ENCODE measurements at regions not wholly inside any gene's neighbourhood (a gene's known extent, or its start where the extent isn't known, plus 50 kb on each side); places are given as distances from the start of the nearest gene placed in this dataset.
"Not testable (repeated sequence)": the region's sequence is repeated elsewhere in the genome, so short reads cannot be mapped to it uniquely, and the experiment has no call there.

DNA sequence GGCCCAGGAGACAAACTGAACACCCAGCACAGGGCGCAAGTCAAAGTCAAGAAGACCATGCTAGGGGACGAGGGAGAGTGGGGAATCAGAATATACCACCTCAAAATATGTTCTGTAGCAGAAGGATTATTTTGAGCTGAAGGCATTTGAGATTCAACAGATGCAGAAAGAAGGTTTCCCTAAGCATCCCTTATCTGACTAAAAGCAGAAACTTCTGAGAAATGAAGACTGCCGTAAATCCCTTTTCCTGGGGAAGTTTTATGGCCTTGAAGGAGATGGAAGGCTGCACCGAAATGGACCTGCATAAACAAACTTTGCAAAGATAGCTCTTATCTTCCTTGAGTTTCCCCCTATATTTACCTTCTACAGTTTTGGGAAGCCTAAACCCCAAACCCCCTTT is 72.8 kb downstream of the PTTG1 start:
- 65% methylated on average over 4 of the region's 4 CpGs for WGBS
- H3K9me3 ChIP-seq: no peaks in the 10 kb centered on the region
- TF ChIP-seq POLR2A (IDR thresholded peaks at IDR 0.05) (no peak), EP300 (IDR thresholded peaks at IDR 0.05) (no peak), POLR2AphosphoS5 (IDR thresholded peaks at IDR 0.05) (no peak)
- TF ChIP-seq, protein P1, sequence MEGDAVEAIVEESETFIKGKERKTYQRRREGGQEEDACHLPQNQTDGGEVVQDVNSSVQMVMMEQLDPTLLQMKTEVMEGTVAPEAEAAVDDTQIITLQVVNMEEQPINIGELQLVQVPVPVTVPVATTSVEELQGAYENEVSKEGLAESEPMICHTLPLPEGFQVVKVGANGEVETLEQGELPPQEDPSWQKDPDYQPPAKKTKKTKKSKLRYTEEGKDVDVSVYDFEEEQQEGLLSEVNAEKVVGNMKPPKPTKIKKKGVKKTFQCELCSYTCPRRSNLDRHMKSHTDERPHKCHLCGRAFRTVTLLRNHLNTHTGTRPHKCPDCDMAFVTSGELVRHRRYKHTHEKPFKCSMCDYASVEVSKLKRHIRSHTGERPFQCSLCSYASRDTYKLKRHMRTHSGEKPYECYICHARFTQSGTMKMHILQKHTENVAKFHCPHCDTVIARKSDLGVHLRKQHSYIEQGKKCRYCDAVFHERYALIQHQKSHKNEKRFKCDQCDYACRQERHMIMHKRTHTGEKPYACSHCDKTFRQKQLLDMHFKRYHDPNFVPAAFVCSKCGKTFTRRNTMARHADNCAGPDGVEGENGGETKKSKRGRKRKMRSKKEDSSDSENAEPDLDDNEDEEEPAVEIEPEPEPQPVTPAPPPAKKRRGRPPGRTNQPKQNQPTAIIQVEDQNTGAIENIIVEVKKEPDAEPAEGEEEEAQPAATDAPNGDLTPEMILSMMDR (IDR thresholded peaks at IDR 0.05): no peak
- H3K4me3 ChIP-seq: no peak overlapping the region
- H3K36me3 ChIP-seq: no peaks in the 10 kb centered on the region
- H3K27ac ChIP-seq: no peak overlapping the region
- no peaks in the 10 kb centered on the region for H3K27me3 ChIP-seq
- no peaks in the 10 kb centered on the region for H3K4me1 ChIP-seq
- DNase-seq (ENCODE audit: low spot score in 2 of 2): no peak

DNA sequence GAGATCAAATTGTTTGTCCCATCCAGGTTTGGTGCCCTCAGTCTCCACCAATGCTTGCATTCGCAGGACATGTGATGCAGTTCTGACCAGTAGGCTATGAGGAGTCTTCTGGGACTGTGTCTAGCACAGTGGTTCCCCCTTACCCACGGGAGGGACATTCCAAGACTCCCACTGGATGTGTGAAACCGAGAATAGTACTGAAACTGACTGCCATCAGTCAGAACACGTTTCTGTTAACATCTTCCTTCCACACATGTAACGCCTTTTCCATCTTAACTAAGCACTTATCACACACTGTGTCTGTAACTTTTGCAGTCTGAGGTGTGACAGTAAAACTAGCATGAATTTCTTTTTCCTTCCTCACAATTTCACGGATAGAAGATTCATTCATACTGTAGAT is 74.7 kb downstream of the PTTG1 start:
- H3K9me3 ChIP-seq: no peaks in the 10 kb centered on the region
- no peaks in the 10 kb centered on the region for H3K36me3 ChIP-seq
- H3K4me1 ChIP-seq: no peaks in the 10 kb centered on the region
- 75% methylated on average over 6 of the region's 6 CpGs for WGBS
- H3K27ac ChIP-seq: no peak overlapping the region
- no peaks in the 10 kb centered on the region for H3K27me3 ChIP-seq
- DNase-seq (ENCODE audit: low spot score in 2 of 2): no peak
- TF ChIP-seq POLR2A (IDR thresholded peaks at IDR 0.05) (no peak), EP300 (IDR thresholded peaks at IDR 0.05) (no peak), POLR2AphosphoS5 (IDR thresholded peaks at IDR 0.05) (no peak)
- TF ChIP-seq, protein P1 (IDR thresholded peaks at IDR 0.05): no peak
- H3K4me3 ChIP-seq: no peak overlapping the region

DNA sequence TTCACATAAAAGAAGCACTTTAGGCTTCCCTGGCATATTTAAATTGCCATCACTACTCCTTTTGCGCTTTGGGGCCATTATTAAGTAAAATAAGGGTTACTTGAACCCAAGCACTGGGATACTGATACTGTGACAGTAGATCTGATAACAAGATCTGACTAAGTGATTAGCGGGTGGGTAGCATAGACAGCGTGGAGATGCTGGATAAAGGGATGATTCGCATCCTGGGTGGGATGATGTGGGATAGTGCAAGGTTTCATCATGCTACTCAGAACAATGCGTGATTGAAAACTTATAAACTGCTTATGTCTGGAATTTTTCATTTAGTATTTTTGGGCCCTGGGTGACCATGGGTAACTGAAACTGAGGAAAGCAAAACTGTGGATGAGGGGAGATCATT is 75.1 kb downstream of the PTTG1 start:
- 86% methylated on average over 5 of the region's 5 CpGs for WGBS
- Histone ChIP-seq H3K27ac (no peak overlapping the region), H3K36me3 (no peaks in the 10 kb centered on the region), H3K4me3 (no peak overlapping the region), H3K27me3 (no peaks in the 10 kb centered on the region), H3K9me3 (no peaks in the 10 kb centered on the region), H3K4me1 (no peaks in the 10 kb centered on the region)
- no peak for TF ChIP-seq POLR2AphosphoS5 (IDR thresholded peaks at IDR 0.05)
- TF ChIP-seq, protein P1 (IDR thresholded peaks at IDR 0.05): no peak
- TF ChIP-seq EP300 (IDR thresholded peaks at IDR 0.05): no peak
- TF ChIP-seq POLR2A (IDR thresholded peaks at IDR 0.05): no peak
- DNase-seq (ENCODE audit: low spot score in 2 of 2): no peak

DNA sequence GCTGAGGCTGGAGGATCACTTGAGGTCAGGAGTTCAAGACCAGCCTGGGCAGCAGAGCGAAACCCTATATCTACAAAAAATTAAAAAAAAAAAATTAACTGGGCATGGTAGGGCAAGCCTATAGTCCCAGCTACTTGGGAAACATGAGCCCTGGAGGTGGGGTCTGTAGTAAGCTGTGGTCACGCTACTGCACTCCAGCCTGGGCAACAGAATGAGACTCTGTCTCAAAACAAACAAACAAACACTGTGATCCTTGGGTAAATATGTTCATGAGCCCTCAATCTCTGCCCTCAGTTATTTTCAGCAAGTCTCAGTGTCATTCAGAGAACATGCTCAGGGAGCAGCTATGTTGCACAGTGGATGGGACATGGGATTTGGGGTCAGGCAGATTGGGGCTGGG is 76.2 kb downstream of the PTTG1 start:
- no peak overlapping the region for H3K4me3 ChIP-seq
- 78% methylated on average over 2 of the region's 2 CpGs for WGBS
- no peaks in the 10 kb centered on the region for H3K36me3 ChIP-seq
- TF ChIP-seq POLR2AphosphoS5 (IDR thresholded peaks at IDR 0.05): no peak
- TF ChIP-seq POLR2A (IDR thresholded peaks at IDR 0.05): no peak
- TF ChIP-seq, protein P1 (IDR thresholded peaks at IDR 0.05): no peak
- no peak for TF ChIP-seq EP300 (IDR thresholded peaks at IDR 0.05)
- no peaks in the 10 kb centered on the region for H3K27me3 ChIP-seq
- no peak for DNase-seq (ENCODE audit: low spot score in 2 of 2)
- no peaks in the 10 kb centered on the region for H3K9me3 ChIP-seq
- no peaks in the 10 kb centered on the region for H3K4me1 ChIP-seq
- no peak overlapping the region for H3K27ac ChIP-seq

DNA sequence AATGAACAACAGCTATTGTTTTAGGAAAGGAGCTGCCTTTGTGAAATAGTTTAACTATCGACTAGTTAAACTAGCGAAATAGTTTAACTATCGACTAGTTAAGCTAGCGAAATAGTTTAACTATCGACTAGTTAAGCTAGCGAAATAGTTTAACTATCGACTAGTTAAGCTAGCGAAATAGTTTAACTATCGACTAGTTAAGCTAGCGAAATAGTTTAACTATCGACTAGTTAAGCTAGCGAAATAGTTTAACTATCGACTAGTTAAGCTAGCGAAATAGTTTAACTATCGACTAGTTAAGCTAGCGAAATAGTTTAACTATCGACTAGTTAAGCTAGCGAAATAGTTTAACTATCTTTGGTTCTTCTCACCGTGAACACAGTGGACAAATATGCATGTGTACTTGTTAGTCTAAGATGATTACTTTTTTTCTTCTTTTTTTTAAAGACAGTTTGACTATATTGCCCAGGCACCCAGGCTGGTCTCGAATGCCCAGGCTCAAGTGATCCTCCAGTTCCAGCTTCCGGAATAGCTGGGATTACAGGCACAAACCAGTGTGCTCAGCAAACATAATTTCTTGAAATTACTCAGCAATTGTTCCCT is 76.9 kb downstream of the PTTG1 start:
- not testable (repeated sequence) for DNase-seq (ENCODE audit: low spot score in 2 of 2)

More for the DNA sequence above, 76.9 kb downstream of the PTTG1 start:
- H3K4me3 ChIP-seq, H3K27ac ChIP-seq, H3K4me1 ChIP-seq, H3K9me3 ChIP-seq, H3K36me3 ChIP-seq, H3K27me3 ChIP-seq: not testable (repeated sequence)
- WGBS: 94% methylated on average over 20 of the region's 21 CpGs

Data from suprapubic skin (tissue), 4 donors.